ENCODE measurements at regions not wholly inside any gene's neighbourhood (a gene's known extent, or its start where the extent isn't known, plus 50 kb on each side); places are given as distances from the start of the nearest gene placed in this dataset.

DNA sequence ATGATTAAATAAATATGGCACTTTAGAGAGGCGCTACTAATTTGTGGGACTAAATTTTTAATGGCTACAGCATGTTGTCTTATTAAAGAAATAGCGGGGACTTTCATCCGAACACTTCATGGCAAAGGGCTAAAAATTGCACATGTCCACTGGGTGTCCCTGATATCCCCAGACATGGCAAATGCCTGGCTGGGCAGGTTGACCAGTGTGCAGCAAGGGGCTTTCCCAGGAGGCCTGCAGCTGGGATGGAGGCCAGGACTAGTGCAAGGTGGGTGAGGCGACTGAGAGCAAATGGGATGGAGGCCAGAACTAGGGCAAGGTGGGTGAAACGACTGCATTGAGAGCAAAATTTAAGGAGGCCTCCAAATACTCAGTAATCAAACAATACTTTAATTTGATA lies 167.4 kb upstream of the SMAD3 start:
- Histone ChIP-seq H3K27ac (ENCODE audit: low read depth) (no peak overlapping the region), H3K36me3 (ENCODE audit: insufficient read depth) (no peaks in the 10 kb centered on the region), H2AFZ (no peak overlapping the region), H4K20me1 (replicated peaks; ENCODE audit: insufficient read depth) (no peaks in the 10 kb centered on the region), H3K79me2 (replicated peaks; ENCODE audit: insufficient read depth) (no peaks in the 10 kb centered on the region), H3F3A (replicated peaks; ENCODE audit: low read depth) (no peaks in the 10 kb centered on the region), H3K27me3 (ENCODE audit: insufficient read depth) (no peaks in the 10 kb centered on the region), H3K4me2 (no peak overlapping the region), H3K4me1 (ENCODE audit: insufficient read depth) (no peaks in the 10 kb centered on the region), H3K9me2 (ENCODE audit: insufficient read depth) (peaks cover 6% of the 10 kb centered on the region), H3K4me3 (no peak overlapping the region)
- Mint-ChIP-seq H3K27ac (no peak overlapping the region), H3K27me3 (ENCODE audit: insufficient read depth, low read depth, poor library complexity) (peaks cover 5% of the 10 kb centered on the region), H3K36me3 (ENCODE audit: low read depth) (no peaks in the 10 kb centered on the region; the same call in 2 of the 3 replicates), H3K4me3 (no peak overlapping the region), H3K9me3 (peaks cover 2% of the 10 kb centered on the region; the same call in 1 of the 3 replicates), H3K4me1 (peaks cover 18% of the 10 kb centered on the region)
- TF ChIP-seq POLR2AphosphoS5 (IDR thresholded peaks at IDR 0.05; ENCODE audit: low read depth) (no peak), ETS1 (IDR thresholded peaks at IDR 0.05) (no peak), JUNB (IDR thresholded peaks at IDR 0.05; ENCODE audit: unreplicated experiment) (no peak), REST (IDR thresholded peaks at IDR 0.05; ENCODE audit: unreplicated experiment) (no peak), CREB1 (CRISPR knock-in tag; IDR thresholded peaks at IDR 0.05; ENCODE audit: low read depth) (no peak), CTCF (conservative IDR thresholded peaks at IDR 0.05; ENCODE audit: low read depth in 2 of 2) (no peak), ZNF331 (CRISPR knock-in tag; IDR thresholded peaks at IDR 0.05; ENCODE audit: low read depth) (no peak), EZH2phosphoT487 (IDR thresholded peaks at IDR 0.05; ENCODE audit: unreplicated experiment) (no peak), EZH2 (IDR thresholded peaks at IDR 0.05; ENCODE audit: low read depth, unreplicated experiment) (no peak), ZNF114 (CRISPR knock-in tag; IDR thresholded peaks at IDR 0.05) (no peak), NANOG (IDR thresholded peaks at IDR 0.05; ENCODE audit: borderline replicate concordance) (no peak), ZNF462 (CRISPR knock-in tag; IDR thresholded peaks at IDR 0.05) (no peak), STAT1 (IDR thresholded peaks at IDR 0.05; ENCODE audit: unreplicated experiment) (no peak)
- ATAC-seq (no peak), DNase-seq (ENCODE audit: low spot score) (no peak)

Data from GM23338 (cell line).